ENCODE measurements at regions not wholly inside any gene's neighbourhood (a gene's known extent, or its start where the extent isn't known, plus 50 kb on each side); places are given as distances from the start of the nearest gene placed in this dataset.
A peak's percentile ranks its signal among the peaks of the same experiment; 100 is the strongest.
"Not testable (repeated sequence)": the region's sequence is repeated elsewhere in the genome, so short reads cannot be mapped to it uniquely, and the experiment has no call there.

GRCh38 chr16:61002479-61003204 is 1033.6 kb downstream of the CDH8 start:
- DNase-seq (ENCODE audit: low read depth) = no peak

- no peak for DNase-seq (ENCODE audit: low read depth)
Observed at GRCh38 chr16:60991886-60992285, 1044.4 kb downstream of the CDH8 start.

GRCh38 chr16:60989592-60989991 is 1046.6 kb downstream of the CDH8 start:
- DNase-seq (ENCODE audit: low read depth) = no peak

- DNase-seq (ENCODE audit: low read depth) = no peak
Observed at GRCh38 chr16:60979119-60979518, 1057.1 kb downstream of the CDH8 start.

GRCh38 chr16:60949800-60950199 is 1086.4 kb downstream of the CDH8 start:
- no peak for DNase-seq (ENCODE audit: low read depth)

- DNase-seq (ENCODE audit: low read depth) = no peak
Observed at GRCh38 chr16:60945225-60945624, 1091.0 kb downstream of the CDH8 start.

- not testable (repeated sequence) for DNase-seq (ENCODE audit: low read depth)
Observed at GRCh38 chr16:60936189-60936588, 1100.0 kb downstream of the CDH8 start.

GRCh38 chr16:60932600-60932999 is 1103.6 kb downstream of the CDH8 start:
- no peak for DNase-seq (ENCODE audit: low read depth)

- no peak for DNase-seq (ENCODE audit: low read depth)
Observed at GRCh38 chr16:60930291-60930690, 1105.9 kb downstream of the CDH8 start.

- no peak for DNase-seq (ENCODE audit: low read depth)
Observed at GRCh38 chr16:60922920-60923319, 1113.3 kb downstream of the CDH8 start.

- DNase-seq (ENCODE audit: low read depth) = no peak
Observed at GRCh38 chr16:60914334-60914733, 1121.9 kb downstream of the CDH8 start.

- no peak for DNase-seq (ENCODE audit: low read depth)
Observed at GRCh38 chr16:60907645-60908044, 1128.6 kb downstream of the CDH8 start.

GRCh38 chr16:60905811-60906210 is 1130.4 kb downstream of the CDH8 start:
- DNase-seq (ENCODE audit: low read depth) = peak; percentile 48

GRCh38 chr16:60902114-60902513 is 1134.1 kb downstream of the CDH8 start:
- DNase-seq (ENCODE audit: low read depth) = no peak

GRCh38 chr16:60882816-60883215 is 1153.4 kb downstream of the CDH8 start:
- no peak for DNase-seq (ENCODE audit: low read depth)

- DNase-seq (ENCODE audit: low read depth) = no peak
Observed at GRCh38 chr16:60852635-60853034, 1183.6 kb downstream of the CDH8 start.

- DNase-seq (ENCODE audit: low read depth) = no peak
Observed at GRCh38 chr16:60821661-60822060, 1214.6 kb downstream of the CDH8 start.

- DNase-seq (ENCODE audit: low read depth) = no peak
Observed at GRCh38 chr16:60820361-60820760, 1215.9 kb downstream of the CDH8 start.

- no peak for DNase-seq (ENCODE audit: low read depth)
Observed at GRCh38 chr16:60818465-60818864, 1217.8 kb downstream of the CDH8 start.

- no peak for DNase-seq (ENCODE audit: low read depth)
Observed at GRCh38 chr16:60816461-60816860, 1219.8 kb downstream of the CDH8 start.

GRCh38 chr16:60815865-60816264 is 1220.4 kb downstream of the CDH8 start:
- no peak for DNase-seq (ENCODE audit: low read depth)

- no peak for DNase-seq (ENCODE audit: low read depth)
Observed at GRCh38 chr16:60815033-60815432, 1221.2 kb downstream of the CDH8 start.

- no peak for DNase-seq (ENCODE audit: low read depth)
Observed at GRCh38 chr16:60811657-60812056, 1224.6 kb downstream of the CDH8 start.

- DNase-seq (ENCODE audit: low read depth) = peak; percentile 3
Observed at GRCh38 chr16:60811051-60811608, 1225.1 kb downstream of the CDH8 start.

Measured in iris pigment epithelial cell (primary cell).